ENCODE measurements at regions not wholly inside any gene's neighbourhood (a gene's known extent, or its start where the extent isn't known, plus 50 kb on each side); places are given as distances from the start of the nearest gene placed in this dataset.

DNA sequence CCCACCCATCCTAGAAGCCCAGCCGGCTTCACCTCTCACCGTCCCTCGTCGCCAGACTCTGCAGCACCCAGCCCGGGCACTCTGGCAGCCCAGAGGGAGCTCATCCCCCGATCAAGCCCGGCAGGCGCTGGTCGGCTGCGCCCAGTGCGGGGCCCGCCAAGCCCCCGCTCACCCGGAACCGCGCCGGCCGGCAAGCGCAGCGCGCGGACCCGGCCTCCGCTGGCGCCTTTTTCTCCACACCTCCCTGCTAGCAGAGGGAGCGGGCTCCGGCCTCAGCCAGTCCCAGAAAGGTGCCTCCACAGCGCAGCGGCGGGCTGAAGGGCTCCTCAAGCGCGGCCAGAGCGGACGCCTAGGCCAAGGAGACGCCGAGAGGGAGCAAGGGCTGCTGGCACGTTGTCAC is 2023.3 kb downstream of the NCAM2 start:
- Histone ChIP-seq H3K4me3 (ENCODE audit: low read depth in 2 of 2, low read length in 1 of 2) (no peak overlapping the region), H3K9ac (no peak overlapping the region), H3K27me3 (ENCODE audit: insufficient read depth) (no peaks in the 10 kb centered on the region), H3K9me3 (no peaks in the 10 kb centered on the region), H3K27ac (ENCODE audit: low read depth in 2 of 2, low read length in 1 of 2) (no peak overlapping the region), H3K36me3 (replicated peaks in 1 of 2; ENCODE audit: control insufficient read depth in 1 of 2, insufficient read depth in 2 of 2, low read length in 1 of 2) (no peaks in the 10 kb centered on the region), H2AFZ (ENCODE audit: low read depth) (no peak overlapping the region), H3K4me2 (no peak overlapping the region), H3K4me1 (ENCODE audit: control insufficient read depth in 1 of 2, insufficient read depth in 2 of 2, low read depth in 1 of 2, low read length in 1 of 2) (no peaks in the 10 kb centered on the region), H3K9me2 (no peaks in the 10 kb centered on the region), H3K79me2 (ENCODE audit: insufficient read depth) (no peaks in the 10 kb centered on the region), H4K20me1 (ENCODE audit: insufficient read depth) (no peaks in the 10 kb centered on the region), H3F3A (replicated peaks; ENCODE audit: insufficient read depth) (no peaks in the 10 kb centered on the region)
- 85% methylated on average over 36 of the region's 37 CpGs for WGBS (ENCODE audit: low lambda C conversion rate)
- CTCF ChIA-PET: no interaction called here
- TF ChIP-seq CHD2 (IDR thresholded peaks at IDR 0.05; ENCODE audit: low read length, partially characterized antibody): no peak
- TF ChIP-seq ELF1 (IDR thresholded peaks at IDR 0.05): no peak
- no peak for TF ChIP-seq NRF1 (IDR thresholded peaks at IDR 0.05; ENCODE audit: low read depth, low read length)
- no peak for TF ChIP-seq IRF3 (IDR thresholded peaks at IDR 0.05; ENCODE audit: low read depth, low read length)
- TF ChIP-seq, protein P1, sequence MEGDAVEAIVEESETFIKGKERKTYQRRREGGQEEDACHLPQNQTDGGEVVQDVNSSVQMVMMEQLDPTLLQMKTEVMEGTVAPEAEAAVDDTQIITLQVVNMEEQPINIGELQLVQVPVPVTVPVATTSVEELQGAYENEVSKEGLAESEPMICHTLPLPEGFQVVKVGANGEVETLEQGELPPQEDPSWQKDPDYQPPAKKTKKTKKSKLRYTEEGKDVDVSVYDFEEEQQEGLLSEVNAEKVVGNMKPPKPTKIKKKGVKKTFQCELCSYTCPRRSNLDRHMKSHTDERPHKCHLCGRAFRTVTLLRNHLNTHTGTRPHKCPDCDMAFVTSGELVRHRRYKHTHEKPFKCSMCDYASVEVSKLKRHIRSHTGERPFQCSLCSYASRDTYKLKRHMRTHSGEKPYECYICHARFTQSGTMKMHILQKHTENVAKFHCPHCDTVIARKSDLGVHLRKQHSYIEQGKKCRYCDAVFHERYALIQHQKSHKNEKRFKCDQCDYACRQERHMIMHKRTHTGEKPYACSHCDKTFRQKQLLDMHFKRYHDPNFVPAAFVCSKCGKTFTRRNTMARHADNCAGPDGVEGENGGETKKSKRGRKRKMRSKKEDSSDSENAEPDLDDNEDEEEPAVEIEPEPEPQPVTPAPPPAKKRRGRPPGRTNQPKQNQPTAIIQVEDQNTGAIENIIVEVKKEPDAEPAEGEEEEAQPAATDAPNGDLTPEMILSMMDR (IDR thresholded peaks at IDR 0.05): no peak
- TF ChIP-seq REST (IDR thresholded peaks at IDR 0.05; ENCODE audit: low read depth, low read length): no peak
- TF ChIP-seq, protein P2, sequence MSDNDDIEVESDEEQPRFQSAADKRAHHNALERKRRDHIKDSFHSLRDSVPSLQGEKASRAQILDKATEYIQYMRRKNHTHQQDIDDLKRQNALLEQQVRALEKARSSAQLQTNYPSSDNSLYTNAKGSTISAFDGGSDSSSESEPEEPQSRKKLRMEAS (IDR thresholded peaks at IDR 0.05; ENCODE audit: low read depth): no peak
- no peak for TF ChIP-seq USF2 (IDR thresholded peaks at IDR 0.05; ENCODE audit: borderline replicate concordance, low read depth, low read length)
- no peak for TF ChIP-seq JUND (IDR thresholded peaks at IDR 0.05)
- no peak for TF ChIP-seq SMC3 (IDR thresholded peaks at IDR 0.05; ENCODE audit: low read depth, low read length)
- no peak for TF ChIP-seq EP300 (IDR thresholded peaks at IDR 0.05; ENCODE audit: borderline replicate concordance in 1 of 2, low read depth in 1 of 2, low read length in 1 of 2)
- no peak for TF ChIP-seq EZH2phosphoT487 (IDR thresholded peaks at IDR 0.05; ENCODE audit: borderline replicate concordance, low read depth)
- TF ChIP-seq MEF2A (IDR thresholded peaks at IDR 0.05; ENCODE audit: borderline replicate concordance, low read depth): no peak
- TF ChIP-seq, protein P3, sequence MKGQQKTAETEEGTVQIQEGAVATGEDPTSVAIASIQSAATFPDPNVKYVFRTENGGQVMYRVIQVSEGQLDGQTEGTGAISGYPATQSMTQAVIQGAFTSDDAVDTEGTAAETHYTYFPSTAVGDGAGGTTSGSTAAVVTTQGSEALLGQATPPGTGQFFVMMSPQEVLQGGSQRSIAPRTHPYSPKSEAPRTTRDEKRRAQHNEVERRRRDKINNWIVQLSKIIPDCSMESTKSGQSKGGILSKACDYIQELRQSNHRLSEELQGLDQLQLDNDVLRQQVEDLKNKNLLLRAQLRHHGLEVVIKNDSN (IDR thresholded peaks at IDR 0.05; ENCODE audit: borderline replicate concordance, low read depth): no peak
- TF ChIP-seq FOSL2 (IDR thresholded peaks at IDR 0.05; ENCODE audit: borderline replicate concordance, low read depth): no peak
- no peak for TF ChIP-seq FOXM1 (IDR thresholded peaks at IDR 0.05; ENCODE audit: low read depth)
- no peak for TF ChIP-seq RCOR1 (IDR thresholded peaks at IDR 0.05; ENCODE audit: low read length)
- POLR2A ChIA-PET: no interaction called here
- no peak for DNase-seq

Measured in SK-N-SH (cell line).